ENCODE measurements at regions not wholly inside any gene's neighbourhood (a gene's known extent, or its start where the extent isn't known, plus 50 kb on each side); places are given as distances from the start of the nearest gene placed in this dataset.

- TF ChIP-seq CTCF (conservative IDR thresholded peaks at IDR 0.05 in 1 of 2, IDR thresholded peaks at IDR 0.05 in 1 of 2; ENCODE audit: extremely low read depth in 1 of 2, insufficient read depth in 1 of 2, low read depth in 1 of 2, low read length in 2 of 2) (no peak), EZH2 (IDR thresholded peaks at IDR 0.05; ENCODE audit: borderline replicate concordance, low read length) (no peak)
Measured at GRCh38 chr10:9175200-9175599, 1120.7 kb downstream of the GATA3 start.

All from mammary epithelial cell (primary cell).